ENCODE measurements at regions not wholly inside any gene's neighbourhood (a gene's known extent, or its start where the extent isn't known, plus 50 kb on each side); places are given as distances from the start of the nearest gene placed in this dataset.

- DNase-seq = no peak
Observed at GRCh38 chr5:152269533-152269932, 135.5 kb downstream of the NMUR2 start.

GRCh38 chr5:152264645-152265254, 140.3 kb downstream of the NMUR2 start:
- DNase-seq = no peak

GRCh38 chr5:152262667-152263066, 142.4 kb downstream of the NMUR2 start:
- no peak for DNase-seq

- no peak for DNase-seq
Observed at GRCh38 chr5:152260940-152261339, 144.1 kb downstream of the NMUR2 start.

GRCh38 chr5:152259702-152260101, 145.4 kb downstream of the NMUR2 start:
- DNase-seq = no peak

GRCh38 chr5:152256580-152256979, 148.5 kb downstream of the NMUR2 start:
- DNase-seq = no peak

- DNase-seq = no peak
Observed at GRCh38 chr5:152255411-152255810, 149.7 kb downstream of the NMUR2 start.

- DNase-seq = no peak
Observed at GRCh38 chr5:152247850-152248385, 157.2 kb downstream of the NMUR2 start.

GRCh38 chr5:152246401-152246800, 158.7 kb downstream of the NMUR2 start:
- no peak for DNase-seq

- peak; percentile 19 for DNase-seq
Observed at GRCh38 chr5:152237531-152237930, 167.5 kb downstream of the NMUR2 start.

GRCh38 chr5:152226191-152226590, 178.9 kb downstream of the NMUR2 start:
- no peak for DNase-seq

- DNase-seq = no peak
Observed at GRCh38 chr5:152221721-152222629, 183.1 kb downstream of the NMUR2 start.

GRCh38 chr5:152218694-152219093, 186.4 kb downstream of the NMUR2 start:
- no peak for DNase-seq

GRCh38 chr5:152205804-152206203, 199.3 kb downstream of the NMUR2 start:
- no peak for DNase-seq

- DNase-seq = no peak
Observed at GRCh38 chr5:152202321-152202720, 202.8 kb downstream of the NMUR2 start.

GRCh38 chr5:152193391-152194107, 211.5 kb downstream of the NMUR2 start:
- no peak for DNase-seq

- DNase-seq = no peak
Observed at GRCh38 chr5:152188251-152188650, 216.8 kb downstream of the NMUR2 start.

GRCh38 chr5:152187668-152188067, 217.4 kb downstream of the NMUR2 start:
- no peak for DNase-seq

GRCh38 chr5:152185547-152186245, 219.4 kb downstream of the NMUR2 start:
- no peak for DNase-seq

- no peak for DNase-seq
Observed at GRCh38 chr5:152184266-152184665, 220.8 kb downstream of the NMUR2 start.

GRCh38 chr5:152181461-152181860, 223.6 kb downstream of the NMUR2 start:
- no peak for DNase-seq

- DNase-seq = no peak
Observed at GRCh38 chr5:152178350-152178699, 226.8 kb downstream of the NMUR2 start.

All from suppressor macrophage treated with lipopolysaccharide for 4 hours (primary cell).